ENCODE measurements at regions not wholly inside any gene's neighbourhood (a gene's known extent, or its start where the extent isn't known, plus 50 kb on each side); places are given as distances from the start of the nearest gene placed in this dataset.

DNA sequence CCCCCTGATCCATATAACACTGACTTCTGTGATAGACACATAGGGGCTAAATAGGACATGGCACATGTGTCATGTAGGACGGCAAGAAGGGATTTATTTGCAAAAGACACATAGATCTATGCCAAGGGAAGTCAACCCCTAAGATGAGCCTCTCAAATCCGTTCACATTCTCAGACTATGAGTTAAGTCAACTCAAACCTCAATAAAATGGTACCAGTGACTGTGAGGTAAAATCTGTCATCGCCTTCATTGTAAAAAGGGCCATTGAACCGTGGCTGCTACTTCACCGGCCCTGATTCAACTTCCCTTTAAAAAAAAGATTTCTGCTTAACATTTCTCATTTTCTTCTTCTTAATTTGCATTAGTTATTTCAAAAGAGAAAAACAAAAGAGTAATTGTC, 144.0 kb downstream of the ZNF281 start:
- TF ChIP-seq, protein P1, sequence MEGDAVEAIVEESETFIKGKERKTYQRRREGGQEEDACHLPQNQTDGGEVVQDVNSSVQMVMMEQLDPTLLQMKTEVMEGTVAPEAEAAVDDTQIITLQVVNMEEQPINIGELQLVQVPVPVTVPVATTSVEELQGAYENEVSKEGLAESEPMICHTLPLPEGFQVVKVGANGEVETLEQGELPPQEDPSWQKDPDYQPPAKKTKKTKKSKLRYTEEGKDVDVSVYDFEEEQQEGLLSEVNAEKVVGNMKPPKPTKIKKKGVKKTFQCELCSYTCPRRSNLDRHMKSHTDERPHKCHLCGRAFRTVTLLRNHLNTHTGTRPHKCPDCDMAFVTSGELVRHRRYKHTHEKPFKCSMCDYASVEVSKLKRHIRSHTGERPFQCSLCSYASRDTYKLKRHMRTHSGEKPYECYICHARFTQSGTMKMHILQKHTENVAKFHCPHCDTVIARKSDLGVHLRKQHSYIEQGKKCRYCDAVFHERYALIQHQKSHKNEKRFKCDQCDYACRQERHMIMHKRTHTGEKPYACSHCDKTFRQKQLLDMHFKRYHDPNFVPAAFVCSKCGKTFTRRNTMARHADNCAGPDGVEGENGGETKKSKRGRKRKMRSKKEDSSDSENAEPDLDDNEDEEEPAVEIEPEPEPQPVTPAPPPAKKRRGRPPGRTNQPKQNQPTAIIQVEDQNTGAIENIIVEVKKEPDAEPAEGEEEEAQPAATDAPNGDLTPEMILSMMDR (IDR thresholded peaks at IDR 0.05), result no peak
- no peak for TF ChIP-seq EZH2 (IDR thresholded peaks at IDR 0.05; ENCODE audit: borderline replicate concordance, insufficient read depth, low read depth, low read length, poor library complexity, severe bottlenecking)
